ENCODE measurements at regions not wholly inside any gene's neighbourhood (a gene's known extent, or its start where the extent isn't known, plus 50 kb on each side); places are given as distances from the start of the nearest gene placed in this dataset.

- no peak for FAIRE-seq
- no peak for DNase-seq (ENCODE audit: insufficient read length, low spot score)
- no peak for TF ChIP-seq POLR2A (IDR thresholded peaks at IDR 0.05; ENCODE audit: low read depth, low read length)
- TF ChIP-seq POU2F2 (IDR thresholded peaks at IDR 0.05; ENCODE audit: low read depth, low read length), result no peak
- no peak for TF ChIP-seq PAX5 (IDR thresholded peaks at IDR 0.05; ENCODE audit: insufficient read depth, low read length, severe bottlenecking)
- TF ChIP-seq TAF1 (IDR thresholded peaks at IDR 0.05; ENCODE audit: low read depth, low read length), result no peak
- no peak for TF ChIP-seq SPI1 (IDR thresholded peaks at IDR 0.05; ENCODE audit: low read depth, low read length)
These were observed 642.3 kb downstream of the TBL1XR1 start for GRCh38 chr3:176554791-176555654.

- TF ChIP-seq SPI1 (IDR thresholded peaks at IDR 0.05; ENCODE audit: low read depth, low read length), result no peak
- TF ChIP-seq PAX5 (IDR thresholded peaks at IDR 0.05; ENCODE audit: insufficient read depth, low read length, severe bottlenecking), result no peak
- TF ChIP-seq TAF1 (IDR thresholded peaks at IDR 0.05; ENCODE audit: low read depth, low read length), result no peak
- TF ChIP-seq POLR2A (IDR thresholded peaks at IDR 0.05; ENCODE audit: low read depth, low read length), result no peak
- TF ChIP-seq POU2F2 (IDR thresholded peaks at IDR 0.05; ENCODE audit: low read depth, low read length), result no peak
- no peak for TF ChIP-seq POLR2AphosphoS5 (IDR thresholded peaks at IDR 0.05; ENCODE audit: low read depth, low read length)
- DNase-seq (ENCODE audit: insufficient read length, low spot score), result no peak
- FAIRE-seq, result no peak
These were observed 643.0 kb downstream of the TBL1XR1 start for GRCh38 chr3:176554264-176554663.

- TF ChIP-seq TAF1 (IDR thresholded peaks at IDR 0.05; ENCODE audit: low read depth, low read length) (no peak), POLR2AphosphoS5 (IDR thresholded peaks at IDR 0.05; ENCODE audit: low read depth, low read length) (no peak), PAX5 (IDR thresholded peaks at IDR 0.05; ENCODE audit: insufficient read depth, low read length, severe bottlenecking) (no peak), POLR2A (IDR thresholded peaks at IDR 0.05; ENCODE audit: low read depth, low read length) (no peak), SPI1 (IDR thresholded peaks at IDR 0.05; ENCODE audit: low read depth, low read length) (no peak), POU2F2 (IDR thresholded peaks at IDR 0.05; ENCODE audit: low read depth, low read length) (no peak)
- no peak for FAIRE-seq
These were observed 670.3 kb downstream of the TBL1XR1 start for GRCh38 chr3:176526942-176527341.

GRCh38 chr3:176526225-176526624 lies 671.1 kb downstream of the TBL1XR1 start:
- TF ChIP-seq POU2F2 (IDR thresholded peaks at IDR 0.05; ENCODE audit: low read depth, low read length) (no peak), POLR2A (IDR thresholded peaks at IDR 0.05; ENCODE audit: low read depth, low read length) (no peak), POLR2AphosphoS5 (IDR thresholded peaks at IDR 0.05; ENCODE audit: low read depth, low read length) (no peak), SPI1 (IDR thresholded peaks at IDR 0.05; ENCODE audit: low read depth, low read length) (no peak), TAF1 (IDR thresholded peaks at IDR 0.05; ENCODE audit: low read depth, low read length) (no peak), PAX5 (IDR thresholded peaks at IDR 0.05; ENCODE audit: insufficient read depth, low read length, severe bottlenecking) (no peak)
- DNase-seq (ENCODE audit: insufficient read length, low spot score), result no peak
- no peak for FAIRE-seq

More at GRCh38 chr3:176526942-176527341, 670.3 kb downstream of the TBL1XR1 start:
- no peak for DNase-seq (ENCODE audit: insufficient read length, low spot score)

GRCh38 chr3:176523114-176523513 lies 674.2 kb downstream of the TBL1XR1 start:
- FAIRE-seq (no peak), DNase-seq (ENCODE audit: insufficient read length, low spot score) (no peak)
- TF ChIP-seq POLR2AphosphoS5 (IDR thresholded peaks at IDR 0.05; ENCODE audit: low read depth, low read length) (no peak), POLR2A (IDR thresholded peaks at IDR 0.05; ENCODE audit: low read depth, low read length) (no peak), SPI1 (IDR thresholded peaks at IDR 0.05; ENCODE audit: low read depth, low read length) (no peak), POU2F2 (IDR thresholded peaks at IDR 0.05; ENCODE audit: low read depth, low read length) (no peak), TAF1 (IDR thresholded peaks at IDR 0.05; ENCODE audit: low read depth, low read length) (no peak), PAX5 (IDR thresholded peaks at IDR 0.05; ENCODE audit: insufficient read depth, low read length, severe bottlenecking) (no peak)

- TF ChIP-seq POLR2A (IDR thresholded peaks at IDR 0.05; ENCODE audit: low read depth, low read length) (no peak), PAX5 (IDR thresholded peaks at IDR 0.05; ENCODE audit: insufficient read depth, low read length, severe bottlenecking) (no peak), POLR2AphosphoS5 (IDR thresholded peaks at IDR 0.05; ENCODE audit: low read depth, low read length) (no peak), POU2F2 (IDR thresholded peaks at IDR 0.05; ENCODE audit: low read depth, low read length) (no peak), TAF1 (IDR thresholded peaks at IDR 0.05; ENCODE audit: low read depth, low read length) (no peak), SPI1 (IDR thresholded peaks at IDR 0.05; ENCODE audit: low read depth, low read length) (no peak)
- no peak for DNase-seq (ENCODE audit: insufficient read length, low spot score)
- no peak for FAIRE-seq
These were observed 674.8 kb downstream of the TBL1XR1 start for GRCh38 chr3:176522436-176522835.

- no peak for TF ChIP-seq POLR2A (IDR thresholded peaks at IDR 0.05; ENCODE audit: low read depth, low read length)
- no peak for TF ChIP-seq PAX5 (IDR thresholded peaks at IDR 0.05; ENCODE audit: insufficient read depth, low read length, severe bottlenecking)
- no peak for TF ChIP-seq POLR2AphosphoS5 (IDR thresholded peaks at IDR 0.05; ENCODE audit: low read depth, low read length)
- TF ChIP-seq SPI1 (IDR thresholded peaks at IDR 0.05; ENCODE audit: low read depth, low read length), result no peak
- no peak for TF ChIP-seq POU2F2 (IDR thresholded peaks at IDR 0.05; ENCODE audit: low read depth, low read length)
- TF ChIP-seq TAF1 (IDR thresholded peaks at IDR 0.05; ENCODE audit: low read depth, low read length), result no peak
- DNase-seq (ENCODE audit: insufficient read length, low spot score) (no peak), FAIRE-seq (no peak)
These were observed 675.6 kb downstream of the TBL1XR1 start for GRCh38 chr3:176521531-176522175.

GRCh38 chr3:176514297-176514696 lies 683.0 kb downstream of the TBL1XR1 start:
- no peak for FAIRE-seq

GRCh38 chr3:176513604-176514003 lies 683.7 kb downstream of the TBL1XR1 start:
- FAIRE-seq, result no peak
- no peak for DNase-seq (ENCODE audit: insufficient read length, low spot score)
- TF ChIP-seq POU2F2 (IDR thresholded peaks at IDR 0.05; ENCODE audit: low read depth, low read length), result no peak
- TF ChIP-seq PAX5 (IDR thresholded peaks at IDR 0.05; ENCODE audit: insufficient read depth, low read length, severe bottlenecking), result no peak
- TF ChIP-seq TAF1 (IDR thresholded peaks at IDR 0.05; ENCODE audit: low read depth, low read length), result no peak
- TF ChIP-seq POLR2A (IDR thresholded peaks at IDR 0.05; ENCODE audit: low read depth, low read length), result no peak
- no peak for TF ChIP-seq SPI1 (IDR thresholded peaks at IDR 0.05; ENCODE audit: low read depth, low read length)
- no peak for TF ChIP-seq POLR2AphosphoS5 (IDR thresholded peaks at IDR 0.05; ENCODE audit: low read depth, low read length)

More at GRCh38 chr3:176514297-176514696, 683.0 kb downstream of the TBL1XR1 start:
- TF ChIP-seq SPI1 (IDR thresholded peaks at IDR 0.05; ENCODE audit: low read depth, low read length) (no peak), POLR2A (IDR thresholded peaks at IDR 0.05; ENCODE audit: low read depth, low read length) (no peak), PAX5 (IDR thresholded peaks at IDR 0.05; ENCODE audit: insufficient read depth, low read length, severe bottlenecking) (no peak), POLR2AphosphoS5 (IDR thresholded peaks at IDR 0.05; ENCODE audit: low read depth, low read length) (no peak), TAF1 (IDR thresholded peaks at IDR 0.05; ENCODE audit: low read depth, low read length) (no peak), POU2F2 (IDR thresholded peaks at IDR 0.05; ENCODE audit: low read depth, low read length) (no peak)
- no peak for DNase-seq (ENCODE audit: insufficient read length, low spot score)

Measured in GM12891 (cell line).